ENCODE measurements at regions not wholly inside any gene's neighbourhood (a gene's known extent, or its start where the extent isn't known, plus 50 kb on each side); places are given as distances from the start of the nearest gene placed in this dataset.

DNA sequence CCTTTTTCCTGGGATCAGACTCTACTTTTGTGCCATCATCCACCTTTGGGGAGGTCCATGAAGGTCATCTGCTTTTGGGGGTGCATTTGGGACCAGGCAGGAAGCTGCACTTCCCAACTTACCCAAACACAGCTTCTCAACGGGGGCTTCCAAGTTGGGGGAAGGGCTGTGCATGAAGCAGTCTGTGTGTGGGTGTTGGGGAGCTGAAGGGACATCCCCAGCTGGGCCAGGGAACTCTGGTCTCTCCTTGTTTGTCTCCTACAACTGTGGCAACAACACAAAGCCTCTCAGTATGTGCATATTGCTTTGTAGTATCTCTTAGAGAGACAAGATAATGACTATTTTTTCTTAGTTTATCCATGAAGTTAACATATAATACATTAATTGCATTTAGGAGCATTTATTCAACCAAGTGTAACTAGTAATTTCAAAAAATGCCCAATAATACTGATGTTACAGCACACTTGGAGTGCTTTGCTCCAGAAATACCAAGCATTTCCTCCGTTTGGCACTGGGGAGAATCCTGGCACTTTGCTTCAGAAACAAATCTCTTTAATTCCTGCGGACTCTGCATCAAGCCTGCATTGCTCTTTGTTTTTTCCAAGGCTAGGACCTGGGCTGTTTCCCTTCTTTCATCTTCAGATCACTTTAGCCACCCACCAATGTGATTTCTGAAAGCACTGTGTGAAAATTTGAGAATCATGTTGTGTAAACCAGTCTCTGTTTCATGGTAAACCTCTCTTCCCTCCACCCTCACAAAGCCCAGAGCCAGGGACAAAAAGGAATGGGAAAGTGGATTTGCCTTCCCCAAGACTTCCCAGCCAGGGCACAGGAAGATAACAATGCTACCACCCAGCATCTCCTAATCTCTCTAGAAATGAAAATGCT lies 126.2 kb upstream of the PFN2 start:
- TF ChIP-seq CTCF (IDR thresholded peaks at IDR 0.05; ENCODE audit: insufficient read depth, low read length, poor library complexity, severe bottlenecking): no peak
- no peak for TF ChIP-seq EZH2phosphoT487 (conservative IDR thresholded peaks at IDR 0.05; ENCODE audit: low read length)
